Testis (tissue), 2 donors: ENCODE measurements at regions not wholly inside any gene's neighbourhood (a gene's known extent, or its start where the extent isn't known, plus 50 kb on each side); places are given as distances from the start of the nearest gene placed in this dataset.

Source experiments
- DNase-seq: peaks from one replicate; pipeline ENCODE4 v3.0.0-alpha.2; 2019
- H3K27ac ChIP-seq, 2 donors: fragments of 200-600 bp; sonication (generic); one replicate each; pipeline ENCODE4 v1.5.1; 2019
- H3K27me3 ChIP-seq: fragments of 200-600 bp; sonication (generic); one replicate; pipeline ENCODE4 v1.5.1; 2019
- H3K36me3 ChIP-seq: fragments of 200-600 bp; sonication (generic); one replicate; pipeline ENCODE4 v1.5.1; 2017; ENCODE audit warnings: low read depth; ENCODE audit errors: missing control alignments
- H3K4me1 ChIP-seq: fragments of 200-600 bp; sonication (generic); one replicate; pipeline ENCODE4 v1.5.1; 2019
- H3K4me3 ChIP-seq, 2 donors: fragments of 200-600 bp; sonication (generic); one replicate each; pipeline ENCODE4 v1.5.1; 2017 to 2019
- H3K9me3 ChIP-seq: fragments of 200-600 bp; sonication (generic); one replicate; pipeline ENCODE4 v1.5.1; 2017
- POLR2A ChIP-seq: fragments of 450-650 bp; IDR thresholded peaks from one replicate; pipeline ENCODE4 v1.6.1; 2017; ENCODE audit warnings: antibody characterized with exemption, mild to moderate bottlenecking, moderate library complexity
- WGBS, 2 donors: methylation state at CpG; one replicate each; pipeline ENCODE4 v1.1.5; 2018; 5-methylcytosine and 5-hydroxymethylcytosine counted together
- intact Hi-C: fragments of 100-400 bp; cut with DNase I; formaldehyde crosslinking; loops from one replicate; pipeline ENCODE4 v1.15.1; 2023; ENCODE audit warnings: low total_unique reads
- TF ChIP-seq, protein P1 (sequence below), 3 experiments: fragments of 450-650 bp in 2 of 3; fragments of 200-600 bp in 1 of 3; sonication (generic) in 1 of 3; IDR thresholded peaks; one replicate each; pipeline ENCODE4 v1.5.1; 2016 to 2019; ENCODE audit warnings: antibody characterized with exemption in 3 of 3, mild to moderate bottlenecking in 2 of 3, moderate library complexity in 1 of 3

DNA sequence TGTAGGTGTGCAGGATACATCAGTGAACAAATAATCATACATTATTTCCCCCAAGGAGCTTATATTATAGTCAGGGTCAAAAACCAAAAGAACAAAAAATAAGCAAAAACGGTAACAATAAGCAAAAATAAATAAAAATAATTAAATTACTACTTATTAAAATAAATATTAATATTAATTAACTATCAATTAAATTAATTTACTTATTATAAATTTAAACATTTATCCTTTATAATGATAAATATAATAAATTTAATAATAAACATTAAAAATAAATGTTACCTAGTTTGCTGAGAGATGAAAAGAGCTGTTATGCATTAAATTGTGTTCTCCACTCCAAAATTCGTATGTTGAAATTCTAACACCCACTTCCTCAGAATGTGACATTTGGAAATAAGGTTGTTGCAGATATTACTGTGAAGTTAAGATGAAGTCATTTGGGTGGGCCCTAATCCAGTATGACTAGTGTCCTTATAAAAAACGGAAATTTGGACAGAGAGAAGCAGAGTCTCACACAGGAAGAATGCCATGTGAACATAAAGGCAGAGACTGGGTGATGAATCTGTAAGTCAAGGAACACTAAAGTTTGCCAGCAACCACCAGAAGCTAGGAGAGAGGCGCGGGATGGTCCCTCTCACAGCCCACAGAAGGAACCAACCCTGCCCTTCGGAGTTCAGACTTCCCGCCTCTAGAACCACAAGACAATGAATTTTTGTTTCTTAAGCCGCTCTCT lies 67.2 kb upstream of the IBSP start:
- no peak for DNase-seq
- intact Hi-C loops = no loop called here
- no peaks in the 10 kb centered on the region for H3K4me1 ChIP-seq
- no peaks in the 10 kb centered on the region for H3K9me3 ChIP-seq
- WGBS, 2 donors = 55 to 65% methylated on average over 8 of the region's 8 CpGs
- H3K27me3 ChIP-seq = no peaks in the 10 kb centered on the region
- TF ChIP-seq, protein P1, sequence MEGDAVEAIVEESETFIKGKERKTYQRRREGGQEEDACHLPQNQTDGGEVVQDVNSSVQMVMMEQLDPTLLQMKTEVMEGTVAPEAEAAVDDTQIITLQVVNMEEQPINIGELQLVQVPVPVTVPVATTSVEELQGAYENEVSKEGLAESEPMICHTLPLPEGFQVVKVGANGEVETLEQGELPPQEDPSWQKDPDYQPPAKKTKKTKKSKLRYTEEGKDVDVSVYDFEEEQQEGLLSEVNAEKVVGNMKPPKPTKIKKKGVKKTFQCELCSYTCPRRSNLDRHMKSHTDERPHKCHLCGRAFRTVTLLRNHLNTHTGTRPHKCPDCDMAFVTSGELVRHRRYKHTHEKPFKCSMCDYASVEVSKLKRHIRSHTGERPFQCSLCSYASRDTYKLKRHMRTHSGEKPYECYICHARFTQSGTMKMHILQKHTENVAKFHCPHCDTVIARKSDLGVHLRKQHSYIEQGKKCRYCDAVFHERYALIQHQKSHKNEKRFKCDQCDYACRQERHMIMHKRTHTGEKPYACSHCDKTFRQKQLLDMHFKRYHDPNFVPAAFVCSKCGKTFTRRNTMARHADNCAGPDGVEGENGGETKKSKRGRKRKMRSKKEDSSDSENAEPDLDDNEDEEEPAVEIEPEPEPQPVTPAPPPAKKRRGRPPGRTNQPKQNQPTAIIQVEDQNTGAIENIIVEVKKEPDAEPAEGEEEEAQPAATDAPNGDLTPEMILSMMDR (IDR thresholded peaks at IDR 0.05) = no peak
- TF ChIP-seq POLR2A = no peak
- no peak overlapping the region for H3K4me3 ChIP-seq
- no peak overlapping the region for H3K27ac ChIP-seq
- no peaks in the 10 kb centered on the region for H3K36me3 ChIP-seq

DNA sequence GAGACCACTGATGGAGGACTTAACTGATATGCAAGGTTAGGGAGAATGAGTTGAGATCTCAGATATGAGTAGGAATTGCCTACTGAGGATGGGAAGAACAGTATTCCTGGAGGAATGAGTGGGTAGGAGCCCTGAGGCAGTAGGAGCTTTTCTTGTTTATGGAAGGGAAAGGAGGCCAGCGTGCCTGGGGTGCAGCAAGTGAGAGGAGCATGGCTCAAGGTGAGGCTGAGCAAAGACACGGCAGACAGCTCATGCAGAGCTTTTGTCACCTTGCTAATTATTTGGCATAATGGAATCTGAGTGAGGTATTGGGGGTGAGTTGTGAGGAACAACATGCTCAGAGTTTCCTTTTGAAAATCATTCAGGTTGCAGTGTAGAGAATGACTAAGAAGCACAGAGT lies 65.3 kb upstream of the IBSP start:
- Histone ChIP-seq H3K27me3 (no peaks in the 10 kb centered on the region), H3K4me1 (no peaks in the 10 kb centered on the region), H3K36me3 (no peaks in the 10 kb centered on the region), H3K9me3 (no peaks in the 10 kb centered on the region), H3K27ac (no peak overlapping the region), H3K4me3 (no peak overlapping the region)
- intact Hi-C loops = no loop called here
- TF ChIP-seq POLR2A = no peak
- TF ChIP-seq, protein P1 (IDR thresholded peaks at IDR 0.05) = no peak
- 78 to 80% methylated on average over 2 of the region's 2 CpGs for WGBS, 2 donors
- no peak for DNase-seq

DNA sequence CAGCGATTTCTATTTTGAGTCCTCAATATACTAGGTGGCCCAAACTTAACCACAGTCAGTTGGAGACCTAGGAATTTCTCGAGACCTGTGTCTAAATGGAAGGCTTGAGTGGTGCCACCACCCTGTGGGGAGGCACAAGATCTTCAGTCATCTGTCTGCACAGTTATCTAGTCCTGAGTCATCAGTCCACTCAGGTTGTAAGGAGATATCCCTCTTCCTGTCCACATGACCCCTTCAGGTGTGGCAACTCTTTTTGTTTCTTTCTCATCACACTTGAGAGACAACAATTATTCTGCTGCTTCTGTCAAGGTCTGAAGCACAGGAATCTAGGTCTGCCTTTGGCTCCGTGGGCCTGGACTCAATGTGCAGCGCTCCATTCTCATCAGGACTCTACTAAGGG lies 64.4 kb upstream of the IBSP start:
- TF ChIP-seq, protein P1 (IDR thresholded peaks at IDR 0.05) = no peak
- no peak for TF ChIP-seq POLR2A
- H3K9me3 ChIP-seq = no peaks in the 10 kb centered on the region
- no peaks in the 10 kb centered on the region for H3K36me3 ChIP-seq
- H3K4me3 ChIP-seq = no peak overlapping the region
- DNase-seq = no peak
- H3K27ac ChIP-seq = no peak overlapping the region
- WGBS, 2 donors = 66 to 69% methylated on average over 4 of the region's 4 CpGs
- H3K4me1 ChIP-seq = no peaks in the 10 kb centered on the region
- intact Hi-C loops = no loop called here
- H3K27me3 ChIP-seq = no peaks in the 10 kb centered on the region

DNA sequence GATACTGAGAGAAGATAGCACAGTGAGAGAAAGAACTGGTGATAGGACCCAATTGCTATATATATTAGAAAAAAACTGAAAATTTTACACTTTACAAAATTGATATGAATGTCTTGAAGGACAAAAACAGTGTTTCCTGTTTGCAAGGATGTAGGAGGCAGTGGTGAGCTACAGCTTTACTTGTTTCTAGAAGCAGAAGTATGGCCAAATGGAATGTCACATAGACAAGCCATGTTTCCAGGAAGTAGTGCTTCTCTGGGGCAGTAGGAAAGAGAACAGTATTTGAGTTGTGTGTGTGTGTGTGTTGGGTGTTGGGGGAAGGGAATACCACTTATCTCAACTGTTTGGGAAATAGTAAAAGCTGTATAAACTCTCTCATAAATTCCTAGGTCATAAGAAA lies 60.9 kb upstream of the IBSP start:
- DNase-seq = no peak
- intact Hi-C loops = no loop called here
- H3K36me3 ChIP-seq = no peaks in the 10 kb centered on the region
- no peak overlapping the region for H3K27ac ChIP-seq
- no peak overlapping the region for H3K4me3 ChIP-seq
- H3K9me3 ChIP-seq = no peaks in the 10 kb centered on the region
- TF ChIP-seq, protein P1 (IDR thresholded peaks at IDR 0.05) = no peak
- no peak for TF ChIP-seq POLR2A
- no peaks in the 10 kb centered on the region for H3K4me1 ChIP-seq
- H3K27me3 ChIP-seq = no peaks in the 10 kb centered on the region

DNA sequence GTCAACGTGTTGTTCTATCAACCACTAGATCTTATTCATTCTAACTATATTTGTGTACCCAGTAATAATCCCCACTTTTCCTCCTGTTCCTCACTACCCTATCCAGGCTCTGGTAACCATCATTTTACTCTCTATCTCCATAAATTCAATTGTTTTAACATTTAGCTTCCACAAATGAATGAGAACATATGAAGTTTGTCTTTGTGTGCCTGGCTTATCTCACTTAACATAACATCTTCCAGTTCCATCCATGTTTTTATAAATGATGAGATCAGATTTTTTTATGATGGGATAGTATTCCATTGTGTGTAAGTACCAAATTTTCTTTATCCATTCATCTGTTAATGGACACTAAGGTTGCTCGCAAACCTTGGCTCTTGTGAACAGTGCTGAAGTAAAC lies 59.9 kb upstream of the IBSP start:
- Histone ChIP-seq H3K27me3 (no peaks in the 10 kb centered on the region), H3K4me3 (no peak overlapping the region), H3K36me3 (no peaks in the 10 kb centered on the region), H3K27ac (no peak overlapping the region), H3K4me1 (no peaks in the 10 kb centered on the region), H3K9me3 (no peaks in the 10 kb centered on the region)
- DNase-seq = no peak
- intact Hi-C loops = no loop called here
- TF ChIP-seq, protein P1 (IDR thresholded peaks at IDR 0.05) = no peak
- TF ChIP-seq POLR2A = no peak
- WGBS, 2 donors = 65 to 76% methylated on average over 2 of the region's 2 CpGs
